Mammary epithelial cell (primary cell): ENCODE measurements at regions not wholly inside any gene's neighbourhood (a gene's known extent, or its start where the extent isn't known, plus 50 kb on each side); places are given as distances from the start of the nearest gene placed in this dataset.

Experiments
- CTCF ChIP-seq, 2 donors: IDR thresholded peaks in 1 of 2; conservative IDR thresholded peaks in 1 of 2; 2 replicates each; pipeline ENCODE4 v1.5.1; 2011 to 2012; ENCODE audit warnings: inconsistent platforms in 2 of 2, low read length in 2 of 2, mild to moderate bottlenecking in 2 of 2, control low read depth in 1 of 2, low read depth in 1 of 2; ENCODE audit not compliant: insufficient read depth in 1 of 2; ENCODE audit errors: extremely low read depth in 1 of 2
- EZH2 ChIP-seq: IDR thresholded peaks from 2 replicates; pipeline ENCODE4 v1.6.1; 2012; ENCODE audit warnings: low read length, inconsistent platforms, borderline replicate concordance

GRCh38 chr4:79653871-79654270 is 245.8 kb upstream of the GK2 start:
- no peak for TF ChIP-seq EZH2
- no peak for TF ChIP-seq CTCF (conservative IDR thresholded peaks at IDR 0.05 in 1 of 2, IDR thresholded peaks at IDR 0.05 in 1 of 2; ENCODE audit: extremely low read depth in 1 of 2, insufficient read depth in 1 of 2, low read depth in 1 of 2, low read length in 2 of 2)
